Right lobe of liver (tissue), 4 donors: ENCODE measurements at regions not wholly inside any gene's neighbourhood (a gene's known extent, or its start where the extent isn't known, plus 50 kb on each side); places are given as distances from the start of the nearest gene placed in this dataset.

ENCODE experiments used
- POLR2A ChIP-seq: fragments of 450-650 bp; IDR thresholded peaks from one replicate; pipeline ENCODE4 v1.6.1; 2017; ENCODE audit warnings: antibody characterized with exemption, mild to moderate bottlenecking
- TF ChIP-seq, protein P1 (sequence below), 4 donors: fragments of 200-600 bp in 3 of 4; fragments of 450-650 bp in 1 of 4; IDR thresholded peaks; one replicate each; pipeline versions ENCODE4 v1.5.1 to v1.8.0; 2016 to 2022; ENCODE audit warnings: antibody characterized with exemption in 4 of 4, mild to moderate bottlenecking in 2 of 4
- donor health status: DM: no; HTN: no; CAD: no.
- donor health status: DM: no; HTN: no; CAD: no.
- donor health status: DM: no; HTN: yes; CAD: no.

DNA sequence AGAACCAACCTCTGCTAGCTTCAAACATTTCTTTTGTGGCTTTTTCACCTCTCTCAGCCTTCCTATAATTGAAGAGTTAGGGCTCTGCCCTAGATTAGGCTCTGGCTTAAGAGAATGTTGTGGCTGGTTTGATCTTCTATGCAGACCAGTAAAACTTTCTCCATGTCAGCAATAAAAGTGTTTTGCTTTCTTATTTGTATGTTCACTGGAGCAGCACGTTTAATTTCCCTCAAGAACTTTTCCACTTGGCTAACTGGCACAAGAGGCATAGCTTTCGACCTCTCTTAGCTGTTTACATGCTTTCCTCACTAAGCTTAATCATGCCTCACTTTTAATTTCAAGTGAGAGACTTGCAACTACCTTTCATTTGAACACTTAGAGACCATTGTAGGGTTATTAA, 964.7 kb downstream of the ROBO2 start:
- TF ChIP-seq, protein P1, sequence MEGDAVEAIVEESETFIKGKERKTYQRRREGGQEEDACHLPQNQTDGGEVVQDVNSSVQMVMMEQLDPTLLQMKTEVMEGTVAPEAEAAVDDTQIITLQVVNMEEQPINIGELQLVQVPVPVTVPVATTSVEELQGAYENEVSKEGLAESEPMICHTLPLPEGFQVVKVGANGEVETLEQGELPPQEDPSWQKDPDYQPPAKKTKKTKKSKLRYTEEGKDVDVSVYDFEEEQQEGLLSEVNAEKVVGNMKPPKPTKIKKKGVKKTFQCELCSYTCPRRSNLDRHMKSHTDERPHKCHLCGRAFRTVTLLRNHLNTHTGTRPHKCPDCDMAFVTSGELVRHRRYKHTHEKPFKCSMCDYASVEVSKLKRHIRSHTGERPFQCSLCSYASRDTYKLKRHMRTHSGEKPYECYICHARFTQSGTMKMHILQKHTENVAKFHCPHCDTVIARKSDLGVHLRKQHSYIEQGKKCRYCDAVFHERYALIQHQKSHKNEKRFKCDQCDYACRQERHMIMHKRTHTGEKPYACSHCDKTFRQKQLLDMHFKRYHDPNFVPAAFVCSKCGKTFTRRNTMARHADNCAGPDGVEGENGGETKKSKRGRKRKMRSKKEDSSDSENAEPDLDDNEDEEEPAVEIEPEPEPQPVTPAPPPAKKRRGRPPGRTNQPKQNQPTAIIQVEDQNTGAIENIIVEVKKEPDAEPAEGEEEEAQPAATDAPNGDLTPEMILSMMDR (IDR thresholded peaks at IDR 0.05): no peak
- TF ChIP-seq POLR2A: no peak
